GM18867 (cell line): ENCODE measurements at regions not wholly inside any gene's neighbourhood (a gene's known extent, or its start where the extent isn't known, plus 50 kb on each side); places are given as distances from the start of the nearest gene placed in this dataset.

ENCODE experiments used
- ATAC-seq: cut with Tn5 transposase; IDR thresholded peaks from one replicate; pipeline ENCODE4 v1.9.1; 2021; ENCODE audit warnings: mild to moderate bottlenecking, moderate library complexity; ENCODE audit not compliant: unreplicated experiment

GRCh38 chr2:223222397-223222796, 170.4 kb downstream of the KCNE4 start:
- ATAC-seq: no peak

DNA sequence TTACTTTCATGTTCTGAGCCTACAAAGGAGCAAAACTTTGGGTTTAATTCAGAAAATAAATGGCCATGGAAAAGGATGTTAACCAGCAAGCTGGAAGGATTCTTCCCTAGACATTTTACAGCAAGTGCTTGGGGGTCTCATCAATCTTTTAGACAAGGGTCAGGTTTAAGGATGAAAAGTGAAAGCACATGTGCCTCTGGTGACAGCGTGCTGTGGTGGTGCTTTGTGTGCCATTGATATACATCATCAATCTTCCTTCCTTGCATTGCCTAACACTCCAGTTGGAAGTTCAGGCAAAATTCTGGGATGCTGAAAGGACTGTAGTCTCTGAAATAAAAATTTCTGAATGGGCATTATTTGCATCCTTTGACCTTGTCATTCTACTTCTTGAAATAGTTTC, 171.2 kb downstream of the KCNE4 start:
- no peak for ATAC-seq

- ATAC-seq: no peak
Observed at GRCh38 chr2:223225266-223225665, 173.3 kb downstream of the KCNE4 start.

DNA sequence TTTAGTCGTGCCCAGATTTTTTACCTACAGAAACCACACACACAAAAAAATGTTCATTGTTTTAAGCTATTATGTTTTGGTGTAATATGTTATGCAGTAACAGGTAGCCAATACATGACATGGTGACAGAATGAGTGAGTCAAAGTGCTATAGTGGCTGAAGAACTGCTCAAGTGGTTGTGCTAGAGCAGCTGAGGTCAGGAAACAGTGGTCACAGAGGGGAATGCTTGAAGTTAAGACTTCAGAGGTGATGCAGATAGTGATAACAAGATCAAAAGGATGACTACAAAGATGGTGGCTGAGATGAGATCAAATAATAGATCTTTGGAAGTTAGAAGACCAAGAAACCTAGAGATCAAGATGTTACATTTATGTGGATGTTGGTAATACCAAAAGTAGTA, 174.3 kb downstream of the KCNE4 start:
- no peak for ATAC-seq

GRCh38 chr2:223227338-223227737, 175.3 kb downstream of the KCNE4 start:
- ATAC-seq: no peak

DNA sequence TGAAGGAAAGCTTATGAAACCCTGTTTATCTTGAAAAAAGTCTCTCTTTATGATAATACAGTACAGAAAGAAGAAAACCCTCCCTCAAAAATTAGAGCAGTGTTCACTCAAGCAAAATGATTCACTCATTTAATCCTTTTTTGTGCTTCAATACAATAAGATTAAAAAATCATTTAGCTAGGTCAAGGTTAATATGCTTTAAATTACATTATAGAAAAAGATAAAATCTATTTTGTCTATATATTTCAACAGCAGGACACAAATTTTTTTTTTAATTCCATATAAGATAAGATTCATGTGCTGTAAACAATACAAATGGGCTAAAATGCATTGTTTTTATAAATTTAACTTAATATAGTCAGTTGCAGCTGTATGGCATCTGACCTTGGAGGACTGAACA, 176.9 kb downstream of the KCNE4 start:
- no peak for ATAC-seq

- ATAC-seq: no peak
Observed at GRCh38 chr2:223230352-223230751, 178.4 kb downstream of the KCNE4 start.

- no peak for ATAC-seq
Observed at GRCh38 chr2:223232285-223232684, 180.3 kb downstream of the KCNE4 start.

DNA sequence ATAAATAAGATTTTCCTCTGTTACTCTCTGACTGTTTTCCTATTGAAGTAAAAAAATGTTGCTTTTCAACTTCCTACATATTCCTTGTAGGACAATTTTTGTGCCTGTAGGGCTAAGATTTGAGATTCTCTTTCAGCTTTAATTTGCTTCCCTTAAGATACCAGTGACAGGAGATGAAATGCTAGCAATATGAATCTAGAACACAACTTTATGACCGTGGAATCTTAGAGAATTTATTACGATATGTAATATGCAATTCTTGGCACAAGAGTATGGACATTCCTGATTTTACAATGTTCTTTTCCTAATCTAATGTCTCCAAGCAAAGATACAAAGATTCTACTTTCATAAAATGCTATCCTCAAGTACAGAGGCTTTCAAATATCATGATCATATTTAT, 180.9 kb downstream of the KCNE4 start:
- ATAC-seq: no peak

DNA sequence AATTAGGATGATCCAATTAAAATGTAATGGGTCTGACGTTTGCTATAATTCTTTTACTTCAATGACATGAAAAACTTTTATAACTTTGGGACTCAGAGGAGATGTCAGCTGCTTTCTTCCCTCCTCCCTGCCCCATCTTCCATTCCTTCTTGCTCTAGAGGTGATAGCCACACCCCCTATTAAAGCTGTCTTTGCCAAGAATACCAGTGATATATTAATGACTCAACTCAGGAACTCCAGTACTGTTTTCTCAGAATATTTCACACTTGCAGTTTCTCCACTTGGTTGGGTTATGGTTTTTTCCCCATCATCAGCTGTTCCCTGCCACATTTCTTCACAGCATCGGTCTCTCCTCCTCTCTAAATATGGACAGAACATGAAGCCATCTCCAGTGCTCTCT, 184.0 kb downstream of the KCNE4 start:
- ATAC-seq: no peak

- ATAC-seq: no peak
Observed at GRCh38 chr2:223238301-223238700, 186.3 kb downstream of the KCNE4 start.

GRCh38 chr2:223243233-223243632, 191.2 kb downstream of the KCNE4 start:
- no peak for ATAC-seq

DNA sequence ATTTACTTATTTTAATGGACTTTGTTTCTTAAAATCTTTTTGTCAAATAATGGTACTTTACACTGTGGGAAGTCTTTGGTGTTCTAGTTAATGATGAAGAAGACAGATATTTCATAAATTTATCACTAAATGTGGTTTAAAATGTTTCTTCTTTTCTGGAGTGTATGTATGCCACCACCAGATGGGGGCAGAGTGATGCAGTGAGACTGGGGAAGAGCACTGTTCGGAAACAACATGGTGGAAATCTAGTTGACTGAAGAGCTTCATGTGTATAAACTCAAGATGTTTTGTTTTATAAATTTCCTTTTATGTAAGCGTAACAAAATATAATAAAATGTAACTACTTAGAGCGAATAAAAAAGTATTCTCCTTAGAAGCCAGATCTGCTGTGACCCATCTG, 195.1 kb downstream of the KCNE4 start:
- no peak for ATAC-seq

DNA sequence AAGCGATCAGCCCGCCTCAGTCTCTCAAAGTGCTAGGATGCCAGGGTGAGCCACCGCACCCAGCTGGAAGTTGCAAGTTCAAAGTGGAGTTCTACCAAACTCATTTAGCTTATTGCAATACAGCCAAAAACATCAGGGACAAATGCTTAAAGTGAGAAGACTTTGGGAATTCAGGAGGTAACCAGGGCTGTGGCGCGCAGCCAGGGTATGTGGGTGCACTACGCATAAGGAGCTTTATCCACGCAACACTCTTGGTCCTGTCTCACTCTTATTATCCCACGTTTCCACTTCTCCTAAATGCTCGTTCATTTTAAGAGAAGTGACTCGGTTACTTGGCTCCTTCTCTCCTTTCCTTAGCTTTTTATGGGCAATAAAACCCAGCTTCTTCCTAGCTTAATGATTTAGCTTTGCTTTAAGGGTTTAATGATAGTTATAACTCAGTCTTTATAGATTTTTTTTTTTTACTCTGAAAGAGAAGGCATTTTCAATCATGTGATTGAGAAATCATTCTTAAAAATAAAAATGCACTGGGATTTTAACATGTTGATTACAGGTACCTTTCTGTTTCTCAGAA, 199.8 kb downstream of the KCNE4 start:
- no peak for ATAC-seq

- ATAC-seq: no peak
Observed at GRCh38 chr2:223260681-223261080, 208.7 kb downstream of the KCNE4 start.

DNA sequence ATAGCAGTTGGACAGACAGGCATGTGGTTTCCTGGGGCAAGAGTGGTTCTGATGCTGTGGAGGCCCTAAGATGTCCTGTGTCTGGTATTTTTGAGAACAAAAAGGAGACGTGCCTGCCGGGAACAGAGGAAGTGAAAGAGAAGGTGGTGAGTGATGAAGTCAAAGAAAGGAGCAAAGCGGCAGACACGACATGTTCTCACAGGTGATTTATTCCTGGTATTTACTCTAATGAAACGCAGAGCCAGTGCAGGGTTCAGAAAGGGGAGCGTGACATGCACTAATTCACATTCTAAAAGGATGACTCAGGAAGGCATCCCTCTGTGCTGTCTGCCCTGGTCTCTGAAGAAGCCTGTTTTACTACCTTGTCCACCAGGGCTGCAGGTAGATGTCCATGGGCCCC, 211.0 kb downstream of the KCNE4 start:
- ATAC-seq: no peak

- peak; percentile 52 for ATAC-seq
Observed at GRCh38 chr2:223264541-223265193, 212.7 kb downstream of the KCNE4 start.

DNA sequence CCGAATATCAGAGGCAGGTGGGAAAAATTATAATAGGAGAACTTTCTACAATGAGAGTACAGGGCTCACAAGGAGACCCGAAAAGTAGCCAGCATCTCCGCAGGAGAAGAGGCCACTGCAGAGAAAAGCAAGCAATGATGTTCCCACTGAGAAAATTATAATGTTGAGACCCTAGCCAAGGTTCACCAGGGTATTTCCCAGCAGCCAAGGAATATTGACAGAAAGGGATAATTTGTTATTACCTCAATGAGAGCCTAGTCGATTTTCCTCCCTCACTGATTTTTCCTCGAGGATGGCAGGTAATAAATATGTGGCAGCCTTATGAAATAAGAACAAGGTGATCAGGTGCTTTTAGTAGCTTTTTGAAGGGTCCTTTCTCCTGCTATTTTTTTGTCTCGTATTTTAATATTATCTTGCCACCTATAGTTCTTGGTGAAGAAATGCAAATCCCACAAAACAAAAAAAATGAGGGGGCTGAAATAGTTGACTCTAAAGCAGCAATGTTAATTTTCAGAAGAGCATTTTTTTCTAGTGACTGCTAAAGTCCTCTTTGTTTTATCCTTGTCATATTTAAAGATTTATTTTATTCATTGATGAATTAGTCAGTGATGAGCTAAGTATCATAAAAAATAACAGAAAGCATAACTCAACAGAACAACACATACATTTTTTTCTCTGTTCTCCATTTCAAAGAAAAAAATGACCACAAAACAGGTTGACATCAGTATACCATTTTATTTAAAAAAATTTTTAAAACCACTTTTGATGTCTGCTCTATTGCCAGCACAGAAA, 215.4 kb downstream of the KCNE4 start:
- ATAC-seq: no peak

DNA sequence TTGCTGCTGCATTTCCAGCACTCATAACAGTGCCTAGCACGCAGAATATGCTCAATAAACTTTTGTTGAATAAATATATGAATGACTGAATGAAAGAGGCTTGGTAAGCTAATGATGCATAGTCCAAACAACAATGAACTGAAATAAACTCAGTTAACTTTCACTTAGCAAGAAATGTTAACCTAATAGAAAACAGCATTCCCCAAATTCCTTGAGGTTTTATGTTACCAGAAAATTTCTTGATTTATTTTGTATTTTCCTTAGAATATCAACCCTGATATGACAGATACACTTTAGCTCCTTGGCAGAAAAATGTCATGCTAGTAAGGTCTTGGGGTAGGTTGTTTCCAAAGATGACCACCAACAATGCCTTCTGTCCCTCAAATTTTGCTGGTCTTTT, 217.4 kb downstream of the KCNE4 start:
- no peak for ATAC-seq

GRCh38 chr2:223270548-223270947, 218.6 kb downstream of the KCNE4 start:
- ATAC-seq: no peak

GRCh38 chr2:223273995-223274394, 222.0 kb downstream of the KCNE4 start:
- no peak for ATAC-seq

- no peak for ATAC-seq
Observed at GRCh38 chr2:223282221-223282620, 230.2 kb downstream of the KCNE4 start.
